Psoas muscle (tissue), 7 donors: ENCODE measurements at regions not wholly inside any gene's neighbourhood (a gene's known extent, or its start where the extent isn't known, plus 50 kb on each side); places are given as distances from the start of the nearest gene placed in this dataset.
A peak's percentile ranks its signal among the peaks of the same experiment; 100 is the strongest.
"Not testable (repeated sequence)": the region's sequence is repeated elsewhere in the genome, so short reads cannot be mapped to it uniquely, and the experiment has no call there.

Experiments used
- ATAC-seq, 4 donors: fragments of 200-7000 bp; cut with Tn5 transposase; one replicate each; pipeline ENCODE4 v1.9.1; 2020; ENCODE audit warnings: moderate library complexity in 3 of 4, mild to moderate bottlenecking in 2 of 4
- DNase-seq, 2 donors: peaks; one replicate each; pipeline ENCODE4 v3.0.0-alpha.2; 2020
- H3K27ac ChIP-seq: fragments of 200-600 bp; one replicate; pipeline ENCODE4 v1.8.0; 2022
- H3K27me3 ChIP-seq, 3 donors: fragments of 200-600 bp in 1 of 3; one replicate each; pipeline versions ENCODE4 v1.6.1 to v1.8.0; 2013 to 2022; ENCODE audit warnings: low read length in 2 of 3, mild to moderate bottlenecking in 2 of 3, moderate library complexity in 1 of 3; ENCODE audit not compliant: insufficient read depth in 3 of 3
- H3K36me3 ChIP-seq, 2 donors: fragments of 200-600 bp in 1 of 2; one replicate each; pipeline versions ENCODE4 v1.6.1 to v1.8.0; 2013 to 2022; ENCODE audit warnings: low read depth in 1 of 2, mild to moderate bottlenecking in 1 of 2, moderate library complexity in 1 of 2; ENCODE audit not compliant: insufficient read depth in 1 of 2
- H3K4me1 ChIP-seq: fragments of 200-600 bp; one replicate; pipeline ENCODE4 v1.8.0; 2022
- H3K4me3 ChIP-seq: fragments of 200-600 bp; one replicate; pipeline ENCODE4 v1.8.0; 2022; ENCODE audit warnings: mild to moderate bottlenecking
- H3K9me3 ChIP-seq: fragments of 200-600 bp; one replicate; pipeline ENCODE4 v1.8.0; 2022
- WGBS, 3 donors: extraction: QIAGEN DNeasy Blood & Tissue Kit; methylation state at CpG; one replicate each; pipeline versions ENCODE4 v1.1.6 to v1.1.7; 2013; 5-methylcytosine and 5-hydroxymethylcytosine counted together
- intact Hi-C, 2 donors: fragments of 100-400 bp; cut with DNase I; formaldehyde crosslinking; loops; one replicate each; pipeline versions ENCODE4 v1.11.0 to v1.14.2; 2022
- TF ChIP-seq, protein P1 (sequence below): fragments of 200-600 bp; IDR thresholded peaks from one replicate; pipeline ENCODE4 v1.8.0; 2022; ENCODE audit warnings: antibody characterized with exemption
- donor health status: healthy with polysubstance abuse.
- donor health status: DM: no; HTN: no; CAD: no; lungs with moderate emphysema.
- donor health status: Bipolar disorder and iron deficiency.
- donor health status: healthy.
- donor health status: DM: yes; HTN: yes; CAD: no.
- donor health status: DM: no; HTN: no; CAD: no.
- donor health status: DM: yes; HTN: yes; CAD: no.

DNA sequence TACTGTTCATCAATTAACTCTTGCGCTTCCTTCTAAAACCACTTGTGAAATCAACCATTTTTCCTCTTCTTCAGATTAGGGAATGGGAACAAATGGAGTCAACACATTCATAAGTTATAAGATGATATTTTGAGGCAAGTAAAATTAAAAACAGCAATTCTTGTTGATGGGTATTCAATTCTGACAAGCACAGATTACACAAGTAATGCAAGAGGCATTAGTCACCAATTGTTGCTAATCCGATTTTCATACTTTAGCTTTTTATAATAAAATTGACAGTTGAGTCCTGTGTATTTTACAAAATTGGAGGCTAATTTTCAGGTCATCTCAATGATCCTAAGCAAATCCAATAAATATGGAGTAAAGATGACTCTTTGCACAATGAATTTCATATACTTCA is 918.4 kb upstream of the SOX9 start:
- no peak overlapping the region for H3K27ac ChIP-seq
- no peak for ATAC-seq
- intact Hi-C loops = no loop called here

DNA sequence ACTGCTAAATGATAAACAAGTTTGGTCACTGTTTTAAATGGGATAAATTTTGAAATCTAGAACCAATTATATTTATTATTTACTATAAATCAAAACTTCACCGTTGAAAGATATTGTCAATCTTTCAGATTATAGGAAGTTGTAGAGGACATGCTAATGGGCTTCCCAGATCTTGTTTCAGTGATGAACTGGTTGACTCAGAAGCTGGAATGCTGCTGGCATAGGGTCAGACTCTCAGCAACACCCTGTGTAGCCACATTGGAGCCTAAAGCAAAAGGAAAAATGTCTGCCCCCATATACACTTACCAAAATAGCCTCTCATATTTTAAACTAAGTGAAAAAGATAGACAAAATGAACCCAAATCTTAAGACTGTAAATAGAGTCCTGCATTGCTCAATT is 916.9 kb upstream of the SOX9 start:
- no peak for DNase-seq
- WGBS, 3 donors = 52 to 76% (median 64%) methylated on average over 1 of the region's 1 CpG
- H3K4me1 ChIP-seq = peaks cover 8% of the 10 kb centered on the region
- no peaks in the 10 kb centered on the region for H3K27me3 ChIP-seq
- intact Hi-C loops = no loop called here
- peak in 1 of 4 donors; percentile 65 for ATAC-seq
- H3K27ac ChIP-seq = no peak overlapping the region
- TF ChIP-seq, protein P1, sequence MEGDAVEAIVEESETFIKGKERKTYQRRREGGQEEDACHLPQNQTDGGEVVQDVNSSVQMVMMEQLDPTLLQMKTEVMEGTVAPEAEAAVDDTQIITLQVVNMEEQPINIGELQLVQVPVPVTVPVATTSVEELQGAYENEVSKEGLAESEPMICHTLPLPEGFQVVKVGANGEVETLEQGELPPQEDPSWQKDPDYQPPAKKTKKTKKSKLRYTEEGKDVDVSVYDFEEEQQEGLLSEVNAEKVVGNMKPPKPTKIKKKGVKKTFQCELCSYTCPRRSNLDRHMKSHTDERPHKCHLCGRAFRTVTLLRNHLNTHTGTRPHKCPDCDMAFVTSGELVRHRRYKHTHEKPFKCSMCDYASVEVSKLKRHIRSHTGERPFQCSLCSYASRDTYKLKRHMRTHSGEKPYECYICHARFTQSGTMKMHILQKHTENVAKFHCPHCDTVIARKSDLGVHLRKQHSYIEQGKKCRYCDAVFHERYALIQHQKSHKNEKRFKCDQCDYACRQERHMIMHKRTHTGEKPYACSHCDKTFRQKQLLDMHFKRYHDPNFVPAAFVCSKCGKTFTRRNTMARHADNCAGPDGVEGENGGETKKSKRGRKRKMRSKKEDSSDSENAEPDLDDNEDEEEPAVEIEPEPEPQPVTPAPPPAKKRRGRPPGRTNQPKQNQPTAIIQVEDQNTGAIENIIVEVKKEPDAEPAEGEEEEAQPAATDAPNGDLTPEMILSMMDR = no peak
- no peaks in the 10 kb centered on the region for H3K36me3 ChIP-seq
- H3K9me3 ChIP-seq = no peaks in the 10 kb centered on the region
- no peak overlapping the region for H3K4me3 ChIP-seq

More for the DNA sequence above, 918.4 kb upstream of the SOX9 start:
- DNase-seq = no peak
- Histone ChIP-seq H3K27me3 (no peaks in the 10 kb centered on the region), H3K4me3 (no peak overlapping the region), H3K4me1 (peaks cover 8% of the 10 kb centered on the region), H3K9me3 (no peaks in the 10 kb centered on the region), H3K36me3 (no peaks in the 10 kb centered on the region)
- TF ChIP-seq, protein P1 = no peak
- WGBS, 3 donors = 90 to 96% (median 95%) methylated on average over 2 of the region's 2 CpGs

DNA sequence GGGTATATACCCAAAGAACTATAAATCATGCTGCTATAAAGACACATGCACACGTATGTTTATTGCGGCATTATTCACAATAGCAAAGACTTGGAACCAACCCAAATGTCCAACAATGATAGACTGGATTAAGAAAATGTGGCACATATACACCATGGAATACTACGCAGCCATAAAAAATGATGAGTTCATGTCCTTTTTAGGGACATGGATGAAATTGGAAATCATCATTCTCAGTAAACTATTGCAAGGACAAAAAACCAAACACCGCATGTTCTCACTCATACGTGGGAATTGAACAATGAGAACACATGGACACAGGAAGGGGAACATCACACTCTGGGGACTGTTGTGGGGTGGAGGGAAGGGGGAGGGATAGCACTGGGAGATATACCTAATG is 914.9 kb upstream of the SOX9 start:
- DNase-seq, H3K9me3 ChIP-seq, H3K36me3 ChIP-seq, intact Hi-C loops, H3K4me1 ChIP-seq, ATAC-seq, H3K4me3 ChIP-seq, H3K27me3 ChIP-seq, H3K27ac ChIP-seq: not testable (repeated sequence)
- WGBS, 3 donors = 89 to 96% (median 96%) methylated on average over 3 of the region's 5 CpGs

DNA sequence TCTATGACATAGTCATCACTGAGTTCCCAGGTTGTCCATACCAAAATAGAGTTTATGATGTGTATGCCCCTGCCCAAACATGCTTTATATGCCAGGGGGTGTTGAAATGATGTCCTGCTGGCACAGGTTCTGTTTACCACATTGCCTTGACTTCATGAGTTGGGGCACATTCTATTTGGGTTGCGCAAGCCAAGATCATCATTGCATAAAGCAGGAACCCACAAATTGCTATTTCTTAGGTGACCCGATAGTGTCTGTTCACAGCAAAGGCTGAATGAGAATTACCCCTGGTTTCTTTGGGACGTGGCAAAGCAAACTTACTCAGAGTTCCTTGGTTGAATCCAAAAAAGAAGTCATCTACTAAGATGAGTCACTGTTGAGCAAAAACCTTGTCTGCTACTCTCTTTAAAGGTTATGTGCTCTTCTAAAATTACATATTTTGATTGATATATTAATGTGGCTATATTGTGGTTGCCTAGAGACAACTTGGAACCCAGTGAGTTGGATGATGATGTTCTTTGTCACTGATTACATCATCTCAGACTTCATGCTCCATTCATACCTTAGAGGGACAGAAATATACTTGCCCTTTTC is 912.6 kb upstream of the SOX9 start:
- Histone ChIP-seq H3K27ac (no peak overlapping the region), H3K4me3 (no peak overlapping the region), H3K4me1 (no peaks in the 10 kb centered on the region), H3K27me3 (no peaks in the 10 kb centered on the region), H3K9me3 (no peaks in the 10 kb centered on the region), H3K36me3 (no peaks in the 10 kb centered on the region)
- TF ChIP-seq, protein P1 = no peak
- DNase-seq = no peak
- intact Hi-C loops = no loop called here
- 82 to 88% (median 86%) methylated on average over 3 of the region's 3 CpGs for WGBS, 3 donors
- peak in 3 of 4 donors; percentile 22 to 69 (median 58) for ATAC-seq

DNA sequence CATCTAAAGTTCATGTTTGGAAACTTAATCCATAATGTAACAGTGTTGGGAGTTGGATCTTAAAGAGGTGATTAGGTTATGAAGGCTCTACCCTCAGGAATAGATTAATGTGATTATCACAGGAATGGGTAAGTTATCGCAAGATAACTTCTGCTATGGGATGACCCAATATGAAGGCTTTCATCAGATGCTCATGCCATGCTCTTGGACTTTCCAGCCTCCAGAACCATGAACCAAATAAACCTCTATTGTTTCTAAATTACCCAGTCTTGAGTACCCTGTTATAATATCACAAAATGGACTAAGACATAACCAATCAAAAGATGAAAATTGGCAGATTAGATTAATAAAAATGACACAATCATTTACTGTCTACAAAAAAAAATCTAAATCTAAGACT is 906.9 kb upstream of the SOX9 start:
- ATAC-seq = no peak
- WGBS, 3 donors = 93 to 97% (median 95%) methylated on average over 1 of the region's 1 CpG
- H3K27ac ChIP-seq = no peak overlapping the region
- no peak overlapping the region for H3K4me3 ChIP-seq
- TF ChIP-seq, protein P1 = no peak
- DNase-seq = no peak
- H3K9me3 ChIP-seq = no peaks in the 10 kb centered on the region
- H3K27me3 ChIP-seq = no peaks in the 10 kb centered on the region
- intact Hi-C loops = no loop called here
- no peaks in the 10 kb centered on the region for H3K36me3 ChIP-seq
- no peaks in the 10 kb centered on the region for H3K4me1 ChIP-seq
